GM23338 (cell line): ENCODE measurements at regions not wholly inside any gene's neighbourhood (a gene's known extent, or its start where the extent isn't known, plus 50 kb on each side); places are given as distances from the start of the nearest gene placed in this dataset.

ENCODE experiments used
- ATAC-seq: fragments of 200-7000 bp; cut with Tn5 transposase; 3 replicates; pipeline ENCODE4 v1.9.1; 2020
- DNase-seq: peaks from one replicate; pipeline ENCODE4 v3.0.0-alpha.2; 2015; ENCODE audit warnings: low spot score
- H2AFZ ChIP-seq: fragments of 200-600 bp; sonication (generic); 2 replicates; pipeline ENCODE4 v1.8.0; 2016; ENCODE audit warnings: antibody characterized with exemption, mild to moderate bottlenecking, moderate library complexity
- H3F3A ChIP-seq: fragments of 200-600 bp; sonication (generic); replicated peaks from 2 replicates; pipeline ENCODE4 v1.8.0; 2017; ENCODE audit warnings: antibody characterized with exemption, mixed run types, low read depth
- H3K27ac ChIP-seq: fragments of 200-600 bp; sonication (generic); 2 replicates; pipeline ENCODE4 v1.6.1; 2016; ENCODE audit warnings: low read depth
- H3K27me3 ChIP-seq: fragments of 200-600 bp; sonication (generic); 2 replicates; pipeline ENCODE4 v1.8.0; 2016; ENCODE audit warnings: mild to moderate bottlenecking, mixed run types, moderate library complexity; ENCODE audit not compliant: insufficient read depth
- H3K36me3 ChIP-seq: fragments of 200-600 bp; sonication (generic); 2 replicates; pipeline ENCODE4 v1.8.0; 2016; ENCODE audit warnings: mild to moderate bottlenecking; ENCODE audit not compliant: insufficient read depth
- H3K4me1 ChIP-seq: fragments of 200-600 bp; sonication (generic); 2 replicates; pipeline ENCODE4 v1.8.0; 2016; ENCODE audit warnings: mild to moderate bottlenecking, moderate library complexity; ENCODE audit not compliant: insufficient read depth
- H3K4me2 ChIP-seq: fragments of 200-600 bp; sonication (generic); 2 replicates; pipeline ENCODE4 v1.7.1; 2017; ENCODE audit warnings: mixed run types
- H3K4me3 ChIP-seq: fragments of 200-600 bp; sonication (generic); 2 replicates; pipeline ENCODE4 v1.6.1; 2016; ENCODE audit warnings: mixed run types
- H3K79me2 ChIP-seq: fragments of 200-600 bp; sonication (generic); replicated peaks from 2 replicates; pipeline ENCODE4 v1.8.0; 2017; ENCODE audit warnings: mild to moderate bottlenecking; ENCODE audit not compliant: insufficient read depth
- H3K9me2 ChIP-seq: fragments of 200-600 bp; sonication (generic); 2 replicates; pipeline ENCODE4 v1.8.0; 2017; ENCODE audit not compliant: insufficient read depth
- H4K20me1 ChIP-seq: fragments of 200-600 bp; sonication (generic); replicated peaks from 2 replicates; pipeline ENCODE4 v1.8.0; 2017; ENCODE audit warnings: mild to moderate bottlenecking; ENCODE audit not compliant: insufficient read depth
- H3K27ac Mint-ChIP-seq: 2 replicates; pipeline ENCODE4 v1.8.0; 2020; ENCODE audit warnings: inconsistent platforms, mild to moderate bottlenecking, moderate library complexity, mixed read lengths
- H3K27me3 Mint-ChIP-seq: 3 replicates; pipeline ENCODE4 v1.8.0; 2022; ENCODE audit warnings: low read depth, mild to moderate bottlenecking, moderate library complexity, mixed read lengths, inconsistent platforms; ENCODE audit not compliant: insufficient read depth, poor library complexity
- H3K36me3 Mint-ChIP-seq: 3 replicates; pipeline ENCODE4 v1.8.0; 2021; ENCODE audit warnings: low read depth, mild to moderate bottlenecking, inconsistent platforms, moderate library complexity, mixed read lengths
- H3K4me1 Mint-ChIP-seq: 3 replicates; pipeline ENCODE4 v1.8.0; 2020; ENCODE audit warnings: mild to moderate bottlenecking, inconsistent platforms, mixed read lengths
- H3K4me3 Mint-ChIP-seq: 3 replicates; pipeline ENCODE4 v1.8.0; 2021; ENCODE audit warnings: moderate library complexity, mild to moderate bottlenecking, inconsistent platforms, mixed read lengths
- H3K9me3 Mint-ChIP-seq: 3 replicates; pipeline ENCODE4 v1.8.0; 2020; ENCODE audit warnings: moderate library complexity, mild to moderate bottlenecking, inconsistent platforms, mixed read lengths
- CREB1 ChIP-seq: fragments of 250-450 bp; sonication (Bioruptor Pico); IDR thresholded peaks from 2 replicates; pipeline ENCODE4 v1.5.0; 2020; ENCODE audit warnings: low read depth, mild to moderate bottlenecking, moderate library complexity
- ETS1 ChIP-seq: IDR thresholded peaks from 2 replicates; pipeline ENCODE4 v1.6.1; 2016; ENCODE audit warnings: antibody characterized with exemption
- EZH2 ChIP-seq: fragments of 200-600 bp; sonication (generic); IDR thresholded peaks from one replicate; pipeline ENCODE4 v1.8.0; 2017; ENCODE audit warnings: antibody characterized with exemption, mild to moderate bottlenecking, low read depth; ENCODE audit not compliant: unreplicated experiment
- EZH2phosphoT487 ChIP-seq: fragments of 200-600 bp; sonication (generic); IDR thresholded peaks from one replicate; pipeline ENCODE4 v1.8.1; 2018; ENCODE audit warnings: antibody characterized with exemption; ENCODE audit not compliant: unreplicated experiment
- JUNB ChIP-seq: IDR thresholded peaks from one replicate; pipeline ENCODE4 v1.6.1; 2016; ENCODE audit warnings: antibody characterized with exemption; ENCODE audit not compliant: unreplicated experiment
- NANOG ChIP-seq: IDR thresholded peaks from 2 replicates; pipeline ENCODE4 v1.6.1; 2016; ENCODE audit warnings: antibody characterized with exemption, borderline replicate concordance
- POLR2AphosphoS5 ChIP-seq: IDR thresholded peaks from 2 replicates; pipeline ENCODE4 v1.6.1; 2016; ENCODE audit warnings: antibody characterized with exemption, low read depth
- REST ChIP-seq: IDR thresholded peaks from one replicate; pipeline ENCODE4 v1.6.1; 2018; ENCODE audit warnings: antibody characterized with exemption; ENCODE audit not compliant: unreplicated experiment
- STAT1 ChIP-seq: IDR thresholded peaks from one replicate; pipeline ENCODE4 v1.6.1; 2016; ENCODE audit warnings: antibody characterized with exemption; ENCODE audit not compliant: unreplicated experiment
- ZNF114 ChIP-seq: fragments of 250-450 bp; sonication (Bioruptor Pico); IDR thresholded peaks from 2 replicates; pipeline ENCODE4 v1.5.0; 2020; ENCODE audit warnings: mild to moderate bottlenecking, moderate library complexity
- ZNF331 ChIP-seq: fragments of 250-450 bp; sonication (Bioruptor Pico); IDR thresholded peaks from 2 replicates; pipeline ENCODE4 v1.5.0; 2020; ENCODE audit warnings: low read depth, mild to moderate bottlenecking, moderate library complexity
- TF ChIP-seq, protein P1 (sequence below), 2 experiments: fragments of 200-600 bp in 1 of 2; sonication (generic) in 1 of 2; conservative IDR thresholded peaks; 2 replicates each; pipeline versions ENCODE4 v1.5.1 to v1.6.1; 2016 to 2017; ENCODE audit warnings: antibody characterized with exemption in 2 of 2, low read depth in 2 of 2, mild to moderate bottlenecking in 2 of 2, moderate library complexity in 1 of 2
- TF ChIP-seq, protein P2 (sequence below): fragments of 250-450 bp; sonication (Bioruptor Pico); IDR thresholded peaks from 2 replicates; pipeline ENCODE4 v1.5.0; 2020; ENCODE audit warnings: mild to moderate bottlenecking, moderate library complexity

GRCh38 chr18:1240701-1241100 lies 336.0 kb downstream of the ADCYAP1 start:
- no peaks in the 10 kb centered on the region for H3F3A ChIP-seq
- no peak overlapping the region for H3K4me3 Mint-ChIP-seq
- peaks cover 7% of the 10 kb centered on the region for H3K9me3 Mint-ChIP-seq
- peaks cover 7% of the 10 kb centered on the region; the same call in 2 of the 3 replicates for H3K36me3 Mint-ChIP-seq
- no peaks in the 10 kb centered on the region for H3K27me3 ChIP-seq
- H3K36me3 ChIP-seq: no peaks in the 10 kb centered on the region
- H3K9me2 ChIP-seq: no peaks in the 10 kb centered on the region
- no peaks in the 10 kb centered on the region for H3K4me1 ChIP-seq
- ATAC-seq (no peak), DNase-seq (no peak)
- no peak overlapping the region for H3K4me2 ChIP-seq
- no peaks in the 10 kb centered on the region for H3K79me2 ChIP-seq
- no peak overlapping the region for H3K4me3 ChIP-seq
- no peak overlapping the region for H3K27ac ChIP-seq
- TF ChIP-seq EZH2: no peak
- no peak for TF ChIP-seq ETS1
- no peak for TF ChIP-seq NANOG
- TF ChIP-seq POLR2AphosphoS5: no peak
- TF ChIP-seq JUNB: no peak
- no peak for TF ChIP-seq REST
- no peak for TF ChIP-seq STAT1
- TF ChIP-seq, protein P1, sequence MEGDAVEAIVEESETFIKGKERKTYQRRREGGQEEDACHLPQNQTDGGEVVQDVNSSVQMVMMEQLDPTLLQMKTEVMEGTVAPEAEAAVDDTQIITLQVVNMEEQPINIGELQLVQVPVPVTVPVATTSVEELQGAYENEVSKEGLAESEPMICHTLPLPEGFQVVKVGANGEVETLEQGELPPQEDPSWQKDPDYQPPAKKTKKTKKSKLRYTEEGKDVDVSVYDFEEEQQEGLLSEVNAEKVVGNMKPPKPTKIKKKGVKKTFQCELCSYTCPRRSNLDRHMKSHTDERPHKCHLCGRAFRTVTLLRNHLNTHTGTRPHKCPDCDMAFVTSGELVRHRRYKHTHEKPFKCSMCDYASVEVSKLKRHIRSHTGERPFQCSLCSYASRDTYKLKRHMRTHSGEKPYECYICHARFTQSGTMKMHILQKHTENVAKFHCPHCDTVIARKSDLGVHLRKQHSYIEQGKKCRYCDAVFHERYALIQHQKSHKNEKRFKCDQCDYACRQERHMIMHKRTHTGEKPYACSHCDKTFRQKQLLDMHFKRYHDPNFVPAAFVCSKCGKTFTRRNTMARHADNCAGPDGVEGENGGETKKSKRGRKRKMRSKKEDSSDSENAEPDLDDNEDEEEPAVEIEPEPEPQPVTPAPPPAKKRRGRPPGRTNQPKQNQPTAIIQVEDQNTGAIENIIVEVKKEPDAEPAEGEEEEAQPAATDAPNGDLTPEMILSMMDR (conservative IDR thresholded peaks at IDR 0.05; ENCODE audit: low read depth in 2 of 2): no peak
- TF ChIP-seq ZNF114 (CRISPR knock-in tag): no peak
- TF ChIP-seq ZNF331 (CRISPR knock-in tag): no peak
- TF ChIP-seq CREB1 (CRISPR knock-in tag): no peak
- TF ChIP-seq EZH2phosphoT487: no peak
- TF ChIP-seq, protein P2, sequence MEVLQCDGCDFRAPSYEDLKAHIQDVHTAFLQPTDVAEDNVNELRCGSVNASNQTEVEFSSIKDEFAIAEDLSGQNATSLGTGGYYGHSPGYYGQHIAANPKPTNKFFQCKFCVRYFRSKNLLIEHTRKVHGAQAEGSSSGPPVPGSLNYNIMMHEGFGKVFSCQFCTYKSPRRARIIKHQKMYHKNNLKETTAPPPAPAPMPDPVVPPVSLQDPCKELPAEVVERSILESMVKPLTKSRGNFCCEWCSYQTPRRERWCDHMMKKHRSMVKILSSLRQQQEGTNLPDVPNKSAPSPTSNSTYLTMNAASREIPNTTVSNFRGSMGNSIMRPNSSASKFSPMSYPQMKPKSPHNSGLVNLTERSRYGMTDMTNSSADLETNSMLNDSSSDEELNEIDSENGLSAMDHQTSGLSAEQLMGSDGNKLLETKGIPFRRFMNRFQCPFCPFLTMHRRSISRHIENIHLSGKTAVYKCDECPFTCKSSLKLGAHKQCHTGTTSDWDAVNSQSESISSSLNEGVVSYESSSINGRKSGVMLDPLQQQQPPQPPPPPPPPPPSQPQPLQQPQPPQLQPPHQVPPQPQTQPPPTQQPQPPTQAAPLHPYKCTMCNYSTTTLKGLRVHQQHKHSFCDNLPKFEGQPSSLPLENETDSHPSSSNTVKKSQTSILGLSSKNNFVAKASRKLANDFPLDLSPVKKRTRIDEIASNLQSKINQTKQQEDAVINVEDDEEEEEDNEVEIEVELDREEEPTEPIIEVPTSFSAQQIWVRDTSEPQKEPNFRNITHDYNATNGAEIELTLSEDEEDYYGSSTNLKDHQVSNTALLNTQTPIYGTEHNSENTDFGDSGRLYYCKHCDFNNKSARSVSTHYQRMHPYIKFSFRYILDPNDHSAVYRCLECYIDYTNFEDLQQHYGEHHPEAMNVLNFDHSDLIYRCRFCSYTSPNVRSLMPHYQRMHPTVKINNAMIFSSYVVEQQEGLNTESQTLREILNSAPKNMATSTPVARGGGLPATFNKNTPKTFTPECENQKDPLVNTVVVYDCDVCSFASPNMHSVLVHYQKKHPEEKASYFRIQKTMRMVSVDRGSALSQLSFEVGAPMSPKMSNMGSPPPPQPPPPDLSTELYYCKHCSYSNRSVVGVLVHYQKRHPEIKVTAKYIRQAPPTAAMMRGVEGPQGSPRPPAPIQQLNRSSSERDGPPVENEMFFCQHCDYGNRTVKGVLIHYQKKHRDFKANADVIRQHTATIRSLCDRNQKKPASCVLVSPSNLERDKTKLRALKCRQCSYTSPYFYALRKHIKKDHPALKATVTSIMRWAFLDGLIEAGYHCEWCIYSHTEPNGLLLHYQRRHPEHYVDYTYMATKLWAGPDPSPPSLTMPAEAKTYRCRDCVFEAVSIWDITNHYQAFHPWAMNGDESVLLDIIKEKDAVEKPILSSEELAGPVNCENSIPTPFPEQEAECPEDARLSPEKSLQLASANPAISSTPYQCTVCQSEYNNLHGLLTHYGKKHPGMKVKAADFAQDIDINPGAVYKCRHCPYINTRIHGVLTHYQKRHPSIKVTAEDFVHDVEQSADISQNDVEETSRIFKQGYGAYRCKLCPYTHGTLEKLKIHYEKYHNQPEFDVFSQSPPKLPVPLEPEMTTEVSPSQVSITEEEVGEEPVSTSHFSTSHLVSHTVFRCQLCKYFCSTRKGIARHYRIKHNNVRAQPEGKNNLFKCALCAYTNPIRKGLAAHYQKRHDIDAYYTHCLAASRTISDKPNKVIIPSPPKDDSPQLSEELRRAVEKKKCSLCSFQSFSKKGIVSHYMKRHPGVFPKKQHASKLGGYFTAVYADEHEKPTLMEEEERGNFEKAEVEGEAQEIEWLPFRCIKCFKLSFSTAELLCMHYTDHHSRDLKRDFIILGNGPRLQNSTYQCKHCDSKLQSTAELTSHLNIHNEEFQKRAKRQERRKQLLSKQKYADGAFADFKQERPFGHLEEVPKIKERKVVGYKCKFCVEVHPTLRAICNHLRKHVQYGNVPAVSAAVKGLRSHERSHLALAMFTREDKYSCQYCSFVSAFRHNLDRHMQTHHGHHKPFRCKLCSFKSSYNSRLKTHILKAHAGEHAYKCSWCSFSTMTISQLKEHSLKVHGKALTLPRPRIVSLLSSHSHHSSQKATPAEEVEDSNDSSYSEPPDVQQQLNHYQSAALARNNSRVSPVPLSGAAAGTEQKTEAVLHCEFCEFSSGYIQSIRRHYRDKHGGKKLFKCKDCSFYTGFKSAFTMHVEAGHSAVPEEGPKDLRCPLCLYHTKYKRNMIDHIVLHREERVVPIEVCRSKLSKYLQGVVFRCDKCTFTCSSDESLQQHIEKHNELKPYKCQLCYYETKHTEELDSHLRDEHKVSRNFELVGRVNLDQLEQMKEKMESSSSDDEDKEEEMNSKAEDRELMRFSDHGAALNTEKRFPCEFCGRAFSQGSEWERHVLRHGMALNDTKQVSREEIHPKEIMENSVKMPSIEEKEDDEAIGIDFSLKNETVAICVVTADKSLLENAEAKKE (CRISPR knock-in tag): no peak
- H3K27ac Mint-ChIP-seq: no peak overlapping the region
- peaks cover 5% of the 10 kb centered on the region; the same call in 2 of the 3 replicates for H3K4me1 Mint-ChIP-seq
- no peaks in the 10 kb centered on the region for H3K27me3 Mint-ChIP-seq
- H2AFZ ChIP-seq: no peak overlapping the region
- H4K20me1 ChIP-seq: no peaks in the 10 kb centered on the region
